Ishikawa (cell line): ENCODE measurements at regions not wholly inside any gene's neighbourhood (a gene's known extent, or its start where the extent isn't known, plus 50 kb on each side); places are given as distances from the start of the nearest gene placed in this dataset.

ENCODE experiments used
- CREB1 ChIP-seq: IDR thresholded peaks from 2 replicates; pipeline ENCODE4 v1.6.1; 2012; ENCODE audit warnings: low read depth
- RAD21 ChIP-seq: IDR thresholded peaks from 2 replicates; pipeline ENCODE4 v1.6.1; 2012; ENCODE audit warnings: low read depth
- TAF1 ChIP-seq: IDR thresholded peaks from 2 replicates; pipeline ENCODE4 v1.6.1; 2012; ENCODE audit warnings: low read depth, mild to moderate bottlenecking
- YY1 ChIP-seq: IDR thresholded peaks from 2 replicates; pipeline ENCODE4 v1.6.1; 2012; ENCODE audit warnings: low read depth

DNA sequence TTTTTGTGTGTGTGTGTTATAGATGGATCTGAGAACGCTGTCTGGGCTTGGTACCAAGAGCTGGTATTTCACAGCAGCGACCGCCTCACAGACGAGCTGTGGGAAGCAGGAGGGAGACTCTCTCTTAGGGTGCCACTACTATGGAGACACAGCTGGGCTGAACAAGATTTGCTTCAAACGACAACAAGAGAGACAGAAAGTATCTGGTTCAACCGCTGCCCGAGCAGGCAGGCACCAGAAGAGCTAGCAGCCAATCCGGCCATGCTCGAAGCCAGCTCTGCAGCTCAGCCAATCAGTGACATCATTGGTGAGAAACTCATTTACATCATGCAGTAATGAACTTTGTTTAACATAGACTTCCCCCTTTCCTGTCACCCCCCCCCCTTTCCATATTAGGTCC lies 341.3 kb downstream of the USP25 start:
- TF ChIP-seq TAF1 = no peak
- no peak for TF ChIP-seq RAD21
- TF ChIP-seq YY1 = no peak
- no peak for TF ChIP-seq CREB1
